B cell (primary cell): ENCODE measurements at regions not wholly inside any gene's neighbourhood (a gene's known extent, or its start where the extent isn't known, plus 50 kb on each side); places are given as distances from the start of the nearest gene placed in this dataset.

ENCODE experiments used
- ATAC-seq: fragments of 200-7000 bp; cut with Tn5 transposase; one replicate; pipeline ENCODE4 v1.10.0; 2021; ENCODE audit warnings: low read depth, mild to moderate bottlenecking, moderate number of reproducible peaks, moderate library complexity
- CTCF ChIA-PET: fragments of 350-600 bp; sonication (Branson Sonifier 250); formaldehyde crosslinking; loops from one replicate; lab custom pipeline; 2021; ENCODE audit warnings: antibody characterized with exemption, inconsistent platforms; lab: Charles Lee
- POLR2A ChIA-PET: fragments of 350-600 bp; sonication (Branson Sonifier 250); formaldehyde crosslinking; loops from one replicate; lab custom pipeline; 2021; ENCODE audit warnings: antibody characterized with exemption; lab: Charles Lee
- DNase-seq: peaks from one replicate; pipeline ENCODE4 v3.0.0; 2013
- H2AFZ ChIP-seq: 2 replicates; pipeline ENCODE4 v1.6.1; 2012; ENCODE audit warnings: mild to moderate bottlenecking, low read depth, low read length; ENCODE audit not compliant: insufficient read depth, poor library complexity, severe bottlenecking
- H3K27ac ChIP-seq, 2 donors: 1 replicate in 1 of 2; 2 replicates in 1 of 2; pipeline ENCODE4 v1.5.1; 2012 to 2013; ENCODE audit warnings: low read length in 2 of 2, mild to moderate bottlenecking in 2 of 2, moderate library complexity in 1 of 2
- H3K27me3 ChIP-seq, 4 experiments: fragments of 200-600 bp in 1 of 4; sonication (generic) in 1 of 4; replicated peaks in 1 of 4; 1 replicate in 2 of 4; 2 replicates in 2 of 4; pipeline versions ENCODE4 v1.6.1 to v1.7.0; 2013 to 2016; ENCODE audit warnings: low read length in 3 of 4, mild to moderate bottlenecking in 2 of 4, mixed read lengths in 1 of 4, moderate library complexity in 1 of 4; ENCODE audit not compliant: insufficient read depth in 4 of 4, control insufficient read depth in 3 of 4; ENCODE audit errors: control extremely low read depth in 1 of 4
- H3K36me3 ChIP-seq, 2 experiments: replicated peaks in 1 of 2; 1 replicate in 1 of 2; 2 replicates in 1 of 2; pipeline versions ENCODE4 v1.6.1 to v1.7.1; 2013; ENCODE audit warnings: low read length in 1 of 2; ENCODE audit not compliant: insufficient read depth in 2 of 2, control insufficient read depth in 1 of 2; ENCODE audit errors: control extremely low read depth in 1 of 2, extremely low read depth in 1 of 2
- H3K4me1 ChIP-seq, 2 donors: fragments of 200-600 bp in 1 of 2; sonication (generic) in 1 of 2; 1 replicate in 1 of 2; 2 replicates in 1 of 2; pipeline versions ENCODE4 v1.5.1 to v1.6.1; 2013 to 2017; ENCODE audit warnings: low read length in 2 of 2; ENCODE audit not compliant: control insufficient read depth in 2 of 2, insufficient read depth in 2 of 2
- H3K4me2 ChIP-seq: replicated peaks from 2 replicates; pipeline ENCODE3; 2012; ENCODE audit warnings: mild to moderate bottlenecking, low read depth, low read length; ENCODE audit not compliant: poor library complexity, severe bottlenecking
- H3K4me3 ChIP-seq, 5 experiments: fragments of 200-600 bp in 1 of 5; sonication (generic) in 1 of 5; 1 replicate in 3 of 5; 2 replicates in 2 of 5; pipeline versions ENCODE4 v1.5.1 to v1.7.0; 2011 to 2016; ENCODE audit warnings: low read length in 4 of 5, mild to moderate bottlenecking in 4 of 5, low read depth in 2 of 5, control low read depth in 1 of 5, moderate library complexity in 1 of 5; ENCODE audit not compliant: insufficient read depth in 1 of 5; ENCODE audit errors: control extremely low read depth in 1 of 5, extremely low read depth in 1 of 5
- H3K79me2 ChIP-seq: fragments of 200-600 bp; sonication (generic); one replicate; pipeline ENCODE4 v1.6.0; 2016; ENCODE audit warnings: low read length; ENCODE audit not compliant: control insufficient read depth, insufficient read depth
- H3K9ac ChIP-seq: fragments of 200-600 bp; sonication (generic); 2 replicates; pipeline ENCODE4 v1.6.1; 2017; ENCODE audit warnings: mild to moderate bottlenecking, low read length, moderate library complexity
- H3K9me3 ChIP-seq, 3 donors: one replicate each; pipeline versions ENCODE4 v1.6.1 to v1.7.1; 2013; ENCODE audit warnings: low read length in 2 of 3; ENCODE audit not compliant: control insufficient read depth in 2 of 3, insufficient read depth in 1 of 3; ENCODE audit errors: control extremely low read depth in 1 of 3
- H4K20me1 ChIP-seq: 2 replicates; pipeline ENCODE4 v1.6.0; 2012; ENCODE audit warnings: mild to moderate bottlenecking, low read length; ENCODE audit not compliant: insufficient read depth, control insufficient read depth, poor library complexity, severe bottlenecking
- H3K27ac Mint-ChIP-seq: one replicate; pipeline ENCODE4 v1.8.0; 2021; ENCODE audit warnings: mixed read lengths
- H3K27me3 Mint-ChIP-seq: one replicate; pipeline ENCODE4 v1.8.0; 2021; ENCODE audit warnings: mixed read lengths
- H3K4me1 Mint-ChIP-seq: one replicate; pipeline ENCODE4 v1.8.0; 2021; ENCODE audit warnings: mixed read lengths
- H3K4me3 Mint-ChIP-seq: one replicate; pipeline ENCODE4 v1.8.0; 2021; ENCODE audit warnings: mixed read lengths
- H3K9me3 Mint-ChIP-seq: one replicate; pipeline ENCODE4 v1.8.0; 2022; ENCODE audit warnings: mixed read lengths; ENCODE audit not compliant: insufficient read depth
- CTCF ChIP-seq: fragments of 200-600 bp; IDR thresholded peaks from one replicate; pipeline ENCODE4 v1.8.0; 2022; ENCODE audit warnings: antibody characterized with exemption, mild to moderate bottlenecking
- EZH2 ChIP-seq: IDR thresholded peaks from 2 replicates; pipeline ENCODE4 v1.6.1; 2012; ENCODE audit warnings: borderline replicate concordance, low read depth, mild to moderate bottlenecking, moderate library complexity, low read length; ENCODE audit not compliant: insufficient read depth, poor library complexity, severe bottlenecking
- WGBS: methylation state at CpG from one replicate; pipeline ENCODE4 v1.1.5; 2013; ENCODE audit warnings: missing lambda C conversion rate; ENCODE audit not compliant: insufficient coverage; 5-methylcytosine and 5-hydroxymethylcytosine counted together
- intact Hi-C: fragments of 100-400 bp; cut with micrococcal nuclease; formaldehyde crosslinking; loops from one replicate; pipeline ENCODE4 v1.10.0; 2022

GRCh38 chr2:43162511-43162776, 64.0 kb downstream of the ZFP36L2 start:
- H3K4me2 ChIP-seq = no peak overlapping the region
- H3K4me3 ChIP-seq = no peak overlapping the region
- no peak overlapping the region for H3K9ac ChIP-seq
- Mint-ChIP-seq H3K4me1 (peaks cover 63% of the 10 kb centered on the region), H3K27ac (peak overlapping the region; percentile 63), H3K27me3 (no peaks in the 10 kb centered on the region), H3K4me3 (no peak overlapping the region), H3K9me3 (no peaks in the 10 kb centered on the region)
- CTCF ChIA-PET = interaction anchor here (0.8 to 21.2 kb wide), 3 partner anchors 31 to 57 kb away, joined by 3 to 449 read pairs (median 4); partner anchors contain the start of gene ZFP36L2
- no peaks in the 10 kb centered on the region for H3K79me2 ChIP-seq
- intact Hi-C loops = no loop called here
- H2AFZ ChIP-seq = no peak overlapping the region
- no peak overlapping the region for H3K27ac ChIP-seq
- H3K36me3 ChIP-seq = no peaks in the 10 kb centered on the region
- H3K4me1 ChIP-seq = peaks cover 27 to 54% of the 10 kb centered on the region in 2 donors
- no peaks in the 10 kb centered on the region for H3K9me3 ChIP-seq
- DNase-seq (no peak), ATAC-seq (no peak)
- POLR2A ChIA-PET = interaction anchor here (0.7 to 1.4 kb wide), 4 partner anchors 58 to 584 kb away, joined by 4 to 7 read pairs (median 4); no protein-coding TSS in a partner anchor
- 96% methylated on average over 4 of the region's 4 CpGs for WGBS
- no peaks in the 10 kb centered on the region for H4K20me1 ChIP-seq
- no peaks in the 10 kb centered on the region for H3K27me3 ChIP-seq
- TF ChIP-seq CTCF (no peak), EZH2 (no peak)

GRCh38 chr2:43161650-43162510, 64.5 kb downstream of the ZFP36L2 start:
- Mint-ChIP-seq H3K27ac (peak overlapping the region; percentile 68), H3K4me1 (peaks cover 61% of the 10 kb centered on the region), H3K9me3 (no peaks in the 10 kb centered on the region), H3K27me3 (no peaks in the 10 kb centered on the region), H3K4me3 (no peak overlapping the region)
- no peaks in the 10 kb centered on the region for H3K36me3 ChIP-seq
- H3K4me2 ChIP-seq = no peak overlapping the region
- ChIA-PET POLR2A (interaction anchor here (0.5 to 3.1 kb wide), 6 partner anchors 7 to 584 kb away, joined by 3 to 18 read pairs (median 4); no protein-coding TSS in a partner anchor), CTCF (interaction anchor here (0.8 to 21.2 kb wide), 3 partner anchors 30 to 58 kb away, joined by 3 to 449 read pairs (median 4); partner anchors contain the start of gene ZFP36L2)
- H3K4me3 ChIP-seq = no peak overlapping the region
- no peak overlapping the region for H3K27ac ChIP-seq
- TF ChIP-seq CTCF = no peak
- TF ChIP-seq EZH2 = no peak
- ATAC-seq = no peak
- H3K79me2 ChIP-seq = no peaks in the 10 kb centered on the region
- no peaks in the 10 kb centered on the region for H3K27me3 ChIP-seq
- no peaks in the 10 kb centered on the region for H4K20me1 ChIP-seq
- WGBS = 92% methylated on average over 8 of the region's 15 CpGs
- H3K9me3 ChIP-seq = no peaks in the 10 kb centered on the region
- H2AFZ ChIP-seq = no peak overlapping the region
- H3K4me1 ChIP-seq = peaks cover 27 to 57% of the 10 kb centered on the region in 2 donors
- DNase-seq = no peak
- H3K9ac ChIP-seq = no peak overlapping the region
- intact Hi-C loops = no loop called here
